ENCODE measurements at regions not wholly inside any gene's neighbourhood (a gene's known extent, or its start where the extent isn't known, plus 50 kb on each side); places are given as distances from the start of the nearest gene placed in this dataset.

DNA sequence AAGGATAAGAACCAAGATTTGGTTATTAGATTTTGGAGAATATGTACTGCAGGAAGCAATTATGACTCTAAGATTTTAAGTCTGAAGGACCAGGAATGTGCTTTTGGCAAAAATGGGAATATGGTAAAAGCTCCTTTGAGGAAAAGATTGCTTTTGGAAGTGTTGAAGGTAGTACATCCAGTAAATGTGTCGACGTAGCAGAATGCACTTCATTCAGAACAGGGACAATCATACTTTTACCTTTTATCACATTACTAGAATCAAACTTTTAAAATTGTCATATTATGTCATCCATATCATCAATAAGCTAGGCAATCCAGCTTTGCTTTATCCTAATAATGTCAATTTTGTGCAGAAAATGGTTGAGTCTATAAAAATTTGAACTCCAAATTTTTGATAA is 74.3 kb upstream of the MSTN start:
- no peak for DNase-seq (ENCODE audit: low read depth)
- no peak overlapping the region for H3K4me3 ChIP-seq (ENCODE audit: low read depth, low read length)
- TF ChIP-seq, protein P1, sequence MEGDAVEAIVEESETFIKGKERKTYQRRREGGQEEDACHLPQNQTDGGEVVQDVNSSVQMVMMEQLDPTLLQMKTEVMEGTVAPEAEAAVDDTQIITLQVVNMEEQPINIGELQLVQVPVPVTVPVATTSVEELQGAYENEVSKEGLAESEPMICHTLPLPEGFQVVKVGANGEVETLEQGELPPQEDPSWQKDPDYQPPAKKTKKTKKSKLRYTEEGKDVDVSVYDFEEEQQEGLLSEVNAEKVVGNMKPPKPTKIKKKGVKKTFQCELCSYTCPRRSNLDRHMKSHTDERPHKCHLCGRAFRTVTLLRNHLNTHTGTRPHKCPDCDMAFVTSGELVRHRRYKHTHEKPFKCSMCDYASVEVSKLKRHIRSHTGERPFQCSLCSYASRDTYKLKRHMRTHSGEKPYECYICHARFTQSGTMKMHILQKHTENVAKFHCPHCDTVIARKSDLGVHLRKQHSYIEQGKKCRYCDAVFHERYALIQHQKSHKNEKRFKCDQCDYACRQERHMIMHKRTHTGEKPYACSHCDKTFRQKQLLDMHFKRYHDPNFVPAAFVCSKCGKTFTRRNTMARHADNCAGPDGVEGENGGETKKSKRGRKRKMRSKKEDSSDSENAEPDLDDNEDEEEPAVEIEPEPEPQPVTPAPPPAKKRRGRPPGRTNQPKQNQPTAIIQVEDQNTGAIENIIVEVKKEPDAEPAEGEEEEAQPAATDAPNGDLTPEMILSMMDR (IDR thresholded peaks at IDR 0.05; ENCODE audit: control insufficient read depth, extremely low read depth, insufficient read depth) = no peak

DNA sequence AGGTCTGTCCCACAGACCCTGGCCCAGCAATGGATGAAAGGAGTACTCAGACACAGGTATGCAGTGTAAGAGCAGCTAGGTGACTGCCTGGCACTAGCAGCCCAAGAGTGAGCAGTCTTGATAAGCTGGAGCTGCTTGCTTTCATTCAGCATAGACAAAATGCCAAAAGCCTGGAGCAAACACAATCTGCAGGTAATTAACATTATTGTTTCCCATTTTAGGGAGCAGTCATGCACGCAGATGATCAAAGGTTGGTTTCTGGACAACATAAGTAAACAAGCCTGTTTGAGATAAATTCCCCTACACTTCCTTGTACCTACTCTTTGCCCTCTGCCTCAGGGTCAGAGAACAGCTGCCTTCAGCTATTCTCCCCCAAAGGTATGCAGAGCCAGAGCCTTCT is 73.7 kb upstream of the MSTN start:
- DNase-seq (ENCODE audit: low read depth) = no peak
- TF ChIP-seq, protein P1 (IDR thresholded peaks at IDR 0.05; ENCODE audit: control insufficient read depth, extremely low read depth, insufficient read depth) = no peak
- H3K4me3 ChIP-seq (ENCODE audit: low read depth, low read length) = no peak overlapping the region

DNA sequence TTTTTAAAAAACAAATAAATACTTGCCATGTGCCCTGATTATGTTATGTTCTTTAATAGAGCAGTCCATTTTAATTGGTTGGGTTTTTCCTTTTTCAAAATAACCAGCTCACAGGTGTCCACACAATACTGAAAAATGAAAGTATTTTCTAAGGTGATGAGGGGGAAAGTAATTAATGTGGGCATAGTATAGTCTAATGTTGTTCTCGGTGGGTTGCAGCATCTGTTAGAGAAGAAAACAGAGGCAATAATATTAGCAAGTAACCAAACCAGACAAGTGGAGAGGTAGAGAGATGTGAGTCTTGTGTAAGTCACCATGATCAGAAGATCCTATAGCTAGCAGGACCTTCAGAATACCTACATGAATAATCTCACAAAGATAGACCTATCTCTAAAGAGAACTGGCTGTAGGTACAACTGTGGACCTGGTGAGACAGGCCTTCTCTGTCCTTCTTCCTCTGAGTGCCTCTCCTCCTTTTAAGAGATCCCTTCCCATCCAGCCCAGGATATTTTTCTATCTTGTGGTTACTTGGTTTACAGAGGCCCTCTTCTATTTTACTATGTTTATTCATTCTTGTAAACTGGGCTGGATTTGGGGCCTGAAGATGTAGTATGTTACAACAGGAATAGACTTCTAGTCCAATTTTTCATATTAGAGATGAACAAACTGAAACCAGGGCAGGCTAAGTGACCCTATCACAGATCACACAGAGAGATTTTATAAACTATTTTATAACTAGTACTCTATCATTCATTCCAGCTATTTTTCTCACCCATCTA is 67.1 kb upstream of the MSTN start:
- TF ChIP-seq, protein P1 (IDR thresholded peaks at IDR 0.05; ENCODE audit: control insufficient read depth, extremely low read depth, insufficient read depth) = no peak
- no peak for DNase-seq (ENCODE audit: low read depth)

DNA sequence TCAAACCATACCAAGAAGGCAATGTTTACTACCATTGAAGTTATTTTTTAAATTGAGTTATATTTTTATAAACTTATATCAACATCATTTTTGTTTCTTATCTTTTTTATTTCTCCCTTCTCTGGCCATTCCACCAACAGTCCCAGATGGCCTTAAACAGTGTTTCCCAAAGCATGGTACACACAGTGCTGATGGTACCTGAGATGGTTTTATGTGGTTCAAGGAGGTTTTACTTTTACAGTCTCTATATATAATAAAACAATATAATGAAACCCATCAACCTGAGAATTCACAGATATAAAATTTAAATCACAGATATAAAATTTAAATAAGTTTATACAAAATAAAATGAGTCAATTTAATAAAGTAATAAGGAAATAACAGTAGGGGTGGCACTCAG is 65.1 kb upstream of the MSTN start:
- TF ChIP-seq, protein P1 (IDR thresholded peaks at IDR 0.05; ENCODE audit: control insufficient read depth, extremely low read depth, insufficient read depth) = no peak
- DNase-seq (ENCODE audit: low read depth) = no peak

More for the DNA sequence above, 67.1 kb upstream of the MSTN start:
- no peak overlapping the region for H3K4me3 ChIP-seq (ENCODE audit: low read depth, low read length)

DNA sequence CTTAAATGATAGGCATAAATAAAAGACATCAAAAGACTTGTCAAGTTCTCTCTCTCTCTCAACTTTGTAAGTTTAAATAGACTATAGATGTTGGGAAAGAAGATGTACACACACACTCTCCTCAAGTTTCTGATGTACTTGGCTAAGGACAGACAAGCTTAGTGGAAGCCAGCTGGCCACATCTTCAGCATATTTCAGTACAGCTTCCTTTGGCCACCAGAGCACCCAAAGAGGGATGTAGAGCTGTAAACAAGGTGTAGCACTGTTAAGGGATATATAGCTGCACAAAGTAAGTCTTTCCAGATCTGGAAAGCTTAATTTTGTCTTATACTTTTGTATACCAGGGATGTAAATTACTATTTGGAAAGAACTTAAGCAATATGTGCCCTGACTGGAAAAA is 64.3 kb upstream of the MSTN start:
- no peak overlapping the region for H3K4me3 ChIP-seq (ENCODE audit: low read depth, low read length)
- DNase-seq (ENCODE audit: low read depth) = no peak
- TF ChIP-seq, protein P1 (IDR thresholded peaks at IDR 0.05; ENCODE audit: control insufficient read depth, extremely low read depth, insufficient read depth) = no peak

More for the DNA sequence above, 65.1 kb upstream of the MSTN start:
- no peak overlapping the region for H3K4me3 ChIP-seq (ENCODE audit: low read depth, low read length)

DNA sequence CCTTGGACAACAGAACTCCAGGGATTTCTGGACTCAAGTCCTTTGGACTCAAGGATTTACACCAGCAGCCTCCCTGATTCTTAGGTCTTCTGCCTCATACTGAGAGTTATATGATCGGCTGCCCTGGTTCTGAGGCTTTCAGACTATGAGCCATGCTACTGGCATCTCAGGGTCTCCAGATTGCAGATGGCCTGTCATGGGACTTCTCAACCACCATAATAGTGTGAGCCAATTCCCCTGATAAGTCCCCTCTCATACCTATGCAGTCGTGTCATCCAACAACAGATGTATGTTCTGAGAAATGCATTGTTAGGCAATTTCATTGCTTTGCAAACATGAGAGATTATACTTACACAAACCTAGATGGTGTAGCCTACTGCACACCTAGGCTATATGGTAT is 61.4 kb upstream of the MSTN start:
- TF ChIP-seq, protein P1 (IDR thresholded peaks at IDR 0.05; ENCODE audit: control insufficient read depth, extremely low read depth, insufficient read depth) = no peak
- no peak for DNase-seq (ENCODE audit: low read depth)

DNA sequence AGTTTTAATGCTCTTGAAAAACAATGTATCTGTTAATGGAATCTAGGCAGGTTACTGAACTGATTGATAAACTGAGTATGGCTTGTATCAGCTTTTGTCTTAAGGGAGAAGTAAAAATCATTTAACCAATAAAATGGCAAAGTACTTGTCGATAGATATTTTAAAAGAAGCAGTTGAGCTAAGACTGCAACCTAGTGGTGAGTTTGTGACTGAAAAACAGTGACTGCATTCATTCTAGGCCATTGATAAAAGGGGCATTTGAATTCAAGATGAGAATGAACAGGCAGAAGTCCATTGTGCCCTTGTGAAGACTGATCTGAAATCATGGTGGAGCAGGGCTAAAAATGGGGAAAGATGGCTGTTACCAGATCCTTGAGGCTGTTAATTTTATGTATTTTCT is 59.4 kb upstream of the MSTN start:
- TF ChIP-seq, protein P1 (IDR thresholded peaks at IDR 0.05; ENCODE audit: control insufficient read depth, extremely low read depth, insufficient read depth) = peak; percentile 45
- no peak for DNase-seq (ENCODE audit: low read depth)
- H3K4me3 ChIP-seq (ENCODE audit: low read depth, low read length) = no peak overlapping the region

More for the DNA sequence above, 61.4 kb upstream of the MSTN start:
- no peak overlapping the region for H3K4me3 ChIP-seq (ENCODE audit: low read depth, low read length)

All from LNCaP clone FGC (cell line).